HFF-Myc (cell line): ENCODE measurements at regions not wholly inside any gene's neighbourhood (a gene's known extent, or its start where the extent isn't known, plus 50 kb on each side); places are given as distances from the start of the nearest gene placed in this dataset.

ENCODE experiments used
- DNase-seq: peaks from one replicate; pipeline ENCODE4 v3.0.0-alpha.2; 2011; ENCODE audit warnings: low read depth; ENCODE audit errors: extremely low read depth
- H3K4me3 ChIP-seq: replicated peaks from 2 replicates; pipeline ENCODE4 v1.5.1; 2011; ENCODE audit warnings: low read depth, mild to moderate bottlenecking, control low read depth, low read length
- CTCF ChIP-seq: IDR thresholded peaks from 2 replicates; pipeline ENCODE4 v1.5.1; 2012; ENCODE audit warnings: mild to moderate bottlenecking, low read depth, low read length, control low read depth; ENCODE audit errors: missing control alignments

GRCh38 chr20:11520596-11520995, 397.1 kb upstream of the BTBD3 start:
- no peak overlapping the region for H3K4me3 ChIP-seq
- DNase-seq = no peak
- TF ChIP-seq CTCF = no peak

GRCh38 chr20:11521476-11522365, 396.0 kb upstream of the BTBD3 start:
- DNase-seq = no peak
- no peak for TF ChIP-seq CTCF
- no peak overlapping the region for H3K4me3 ChIP-seq

- no peak for DNase-seq
- no peak for TF ChIP-seq CTCF
- H3K4me3 ChIP-seq = no peak overlapping the region
These were observed 395.3 kb upstream of the BTBD3 start for GRCh38 chr20:11522366-11522741.

- no peak for TF ChIP-seq CTCF
- no peak for DNase-seq
- no peak overlapping the region for H3K4me3 ChIP-seq
These were observed 388.6 kb upstream of the BTBD3 start for GRCh38 chr20:11529047-11529446.

GRCh38 chr20:11537032-11537431, 380.7 kb upstream of the BTBD3 start:
- DNase-seq = no peak
- H3K4me3 ChIP-seq = no peak overlapping the region
- TF ChIP-seq CTCF = no peak

- no peak for TF ChIP-seq CTCF
- DNase-seq = no peak
These were observed 378.2 kb upstream of the BTBD3 start for GRCh38 chr20:11539450-11539849.

More at GRCh38 chr20:11539450-11539849, 378.2 kb upstream of the BTBD3 start:
- H3K4me3 ChIP-seq = no peak overlapping the region
